Activated T-helper 2 cell treated with anti-CD3 and anti-CD28 coated beads, Interferon-gamma antibody, Interleukin-2, Interleukin-4, amounts not matched to agents 10 μg/mL and 5 μg/mL and 100 μg/mL, durations not matched to agents 14 hours and 24 hours and 36 hours (primary cell): ENCODE measurements at regions not wholly inside any gene's neighbourhood (a gene's known extent, or its start where the extent isn't known, plus 50 kb on each side); places are given as distances from the start of the nearest gene placed in this dataset.

Experiments
- DNase-seq: peaks from one replicate; pipeline ENCODE4 v3.0.0; 2021; ENCODE audit warnings: low spot score
- H3K27ac Mint-ChIP-seq: one replicate; pipeline ENCODE4 v1.8.0; 2021; ENCODE audit warnings: mixed read lengths
- H3K27me3 Mint-ChIP-seq: one replicate; pipeline ENCODE4 v1.8.0; 2021; ENCODE audit warnings: low read depth, mixed read lengths
- H3K36me3 Mint-ChIP-seq: one replicate; pipeline ENCODE4 v1.8.0; 2021; ENCODE audit warnings: low read depth, mixed read lengths
- H3K4me1 Mint-ChIP-seq: one replicate; pipeline ENCODE4 v1.8.0; 2021; ENCODE audit warnings: low read depth, mixed read lengths
- H3K4me3 Mint-ChIP-seq: one replicate; pipeline ENCODE4 v1.8.0; 2021; ENCODE audit warnings: low read depth, mild to moderate bottlenecking, moderate library complexity, mixed read lengths
- H3K9me3 Mint-ChIP-seq: one replicate; pipeline ENCODE4 v1.8.0; 2021; ENCODE audit warnings: mixed read lengths
- intact Hi-C: fragments of 100-400 bp; cut with micrococcal nuclease; formaldehyde crosslinking; loops from one replicate; pipeline ENCODE4 v1.15.1; 2023

DNA sequence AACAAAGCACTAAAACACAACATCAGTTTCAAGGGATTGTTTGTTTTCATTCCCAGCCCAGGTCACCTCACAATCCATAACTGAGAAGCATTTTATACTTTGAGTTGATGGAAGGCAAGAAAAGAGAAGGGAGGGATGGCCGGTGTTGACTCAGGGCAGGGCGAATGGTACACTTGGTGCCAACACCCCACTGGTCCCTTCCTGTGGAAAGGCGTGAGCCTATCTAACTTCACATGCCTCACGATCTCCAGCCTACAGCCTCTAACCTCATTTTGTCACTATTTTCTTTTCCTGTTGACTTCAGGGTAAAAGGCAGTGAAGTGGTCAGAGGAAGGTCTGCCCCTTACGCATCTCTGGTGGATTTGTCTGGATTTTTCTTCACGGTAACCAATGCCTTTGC, 53.5 kb upstream of the SASH1 start:
- intact Hi-C loops: no loop called here

DNA sequence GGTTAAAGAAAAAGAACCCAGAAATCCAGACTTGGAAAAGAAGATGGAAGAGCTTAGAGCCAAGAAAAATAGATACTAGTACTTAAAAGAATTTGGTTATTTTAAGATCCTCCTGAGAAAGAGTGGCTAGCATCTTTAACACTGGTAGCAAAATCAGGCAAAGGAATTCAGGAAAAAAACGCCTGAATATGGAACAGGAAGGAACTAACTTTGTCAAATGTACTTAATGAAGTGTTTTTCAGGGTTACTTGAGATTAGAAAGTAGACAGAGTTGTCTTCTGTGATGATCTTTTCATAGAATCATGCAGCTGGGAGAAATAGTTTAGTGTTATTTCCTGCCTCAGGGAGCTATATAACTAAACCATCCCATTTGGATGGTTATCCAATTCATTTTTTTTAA, 50.8 kb upstream of the SASH1 start:
- intact Hi-C loops: no loop called here
- Mint-ChIP-seq H3K4me1 (no peaks in the 10 kb centered on the region), H3K27ac (no peak overlapping the region), H3K36me3 (no peaks in the 10 kb centered on the region), H3K27me3 (no peaks in the 10 kb centered on the region), H3K4me3 (no peak overlapping the region), H3K9me3 (no peaks in the 10 kb centered on the region)
- DNase-seq: no peak

More for the DNA sequence above, 53.5 kb upstream of the SASH1 start:
- H3K9me3 Mint-ChIP-seq: no peaks in the 10 kb centered on the region
- no peaks in the 10 kb centered on the region for H3K27me3 Mint-ChIP-seq
- H3K27ac Mint-ChIP-seq: no peak overlapping the region
- H3K4me3 Mint-ChIP-seq: no peak overlapping the region
- H3K36me3 Mint-ChIP-seq: no peaks in the 10 kb centered on the region
- DNase-seq: no peak
- H3K4me1 Mint-ChIP-seq: no peaks in the 10 kb centered on the region
